ENCODE measurements at regions not wholly inside any gene's neighbourhood (a gene's known extent, or its start where the extent isn't known, plus 50 kb on each side); places are given as distances from the start of the nearest gene placed in this dataset.

DNA sequence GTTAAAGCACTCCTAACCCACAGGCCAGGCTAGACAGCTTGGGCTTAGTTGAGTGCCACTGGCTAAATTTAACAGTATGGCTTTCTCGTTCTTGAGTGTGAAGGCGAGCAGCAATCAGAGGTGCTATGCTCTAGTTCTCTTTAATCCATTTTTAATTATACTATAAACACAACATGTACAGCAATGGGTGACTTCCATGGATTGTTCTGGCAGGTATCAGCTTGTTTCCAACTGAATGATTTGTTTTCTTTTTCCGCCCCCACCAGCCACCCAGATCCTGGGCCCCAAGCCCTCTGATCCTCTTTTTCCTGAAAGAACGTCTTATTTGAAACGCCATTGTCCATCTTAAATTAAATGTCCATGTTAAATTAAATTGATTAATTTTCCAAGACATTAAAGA, 244.8 kb downstream of the IKZF2 start:
- POLR2A ChIA-PET (ENCODE audit: low non-redundant PET): no interaction called here

DNA sequence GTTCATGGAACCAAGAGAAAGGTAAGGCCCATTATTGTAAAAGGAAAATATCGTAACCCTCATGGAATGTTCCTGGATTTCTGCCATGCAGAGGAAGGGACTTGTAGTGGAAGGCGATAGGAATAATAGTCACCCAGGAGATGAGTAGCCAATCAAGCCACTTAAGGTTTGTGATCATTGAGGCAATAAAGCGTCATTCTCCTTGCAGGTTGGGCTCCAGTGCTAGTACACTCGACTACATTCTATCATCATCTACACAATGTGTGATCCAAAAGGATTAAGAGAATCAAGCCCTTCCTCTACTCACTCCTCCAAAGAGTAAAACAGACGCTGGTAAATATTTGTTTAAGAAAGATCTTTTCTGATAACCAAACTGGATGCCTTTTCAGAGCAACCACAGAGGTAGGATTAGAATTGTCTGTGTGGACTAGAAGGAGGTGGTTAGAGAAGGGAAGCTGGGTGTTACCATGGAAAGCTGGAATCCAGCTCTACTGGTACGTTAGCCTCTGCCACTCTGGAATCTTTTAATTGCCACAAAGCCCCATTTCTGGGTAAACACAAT, 245.7 kb downstream of the IKZF2 start:
- intact Hi-C loops (cut with micrococcal nuclease; ENCODE audit: unreplicated experiment): no loop called here
- H3K27me3 ChIP-seq (replicated peaks; ENCODE audit: insufficient read depth, low read depth, low read length, poor library complexity): no peaks in the 10 kb centered on the region
- H3K36me3 ChIP-seq (ENCODE audit: insufficient read depth, low read length, poor library complexity, severe bottlenecking): no peaks in the 10 kb centered on the region
- TF ChIP-seq, protein P1, sequence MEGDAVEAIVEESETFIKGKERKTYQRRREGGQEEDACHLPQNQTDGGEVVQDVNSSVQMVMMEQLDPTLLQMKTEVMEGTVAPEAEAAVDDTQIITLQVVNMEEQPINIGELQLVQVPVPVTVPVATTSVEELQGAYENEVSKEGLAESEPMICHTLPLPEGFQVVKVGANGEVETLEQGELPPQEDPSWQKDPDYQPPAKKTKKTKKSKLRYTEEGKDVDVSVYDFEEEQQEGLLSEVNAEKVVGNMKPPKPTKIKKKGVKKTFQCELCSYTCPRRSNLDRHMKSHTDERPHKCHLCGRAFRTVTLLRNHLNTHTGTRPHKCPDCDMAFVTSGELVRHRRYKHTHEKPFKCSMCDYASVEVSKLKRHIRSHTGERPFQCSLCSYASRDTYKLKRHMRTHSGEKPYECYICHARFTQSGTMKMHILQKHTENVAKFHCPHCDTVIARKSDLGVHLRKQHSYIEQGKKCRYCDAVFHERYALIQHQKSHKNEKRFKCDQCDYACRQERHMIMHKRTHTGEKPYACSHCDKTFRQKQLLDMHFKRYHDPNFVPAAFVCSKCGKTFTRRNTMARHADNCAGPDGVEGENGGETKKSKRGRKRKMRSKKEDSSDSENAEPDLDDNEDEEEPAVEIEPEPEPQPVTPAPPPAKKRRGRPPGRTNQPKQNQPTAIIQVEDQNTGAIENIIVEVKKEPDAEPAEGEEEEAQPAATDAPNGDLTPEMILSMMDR (conservative IDR thresholded peaks at IDR 0.05; ENCODE audit: low read depth, low read length): no peak
- no peak for TF ChIP-seq EZH2 (IDR thresholded peaks at IDR 0.05; ENCODE audit: borderline replicate concordance, low read depth, low read length, poor library complexity, severe bottlenecking)
- peak overlapping the region; percentile 73 for H3K27ac ChIP-seq (ENCODE audit: low read depth, low read length, poor library complexity, severe bottlenecking)
- H3K9me3 ChIP-seq (ENCODE audit: low read depth, low read length, poor library complexity, severe bottlenecking): no peaks in the 10 kb centered on the region
- ChIA-PET CTCF (interaction anchor here (0.7 kb wide), 1 partner anchor 247 kb away, joined by 4 read pairs; no protein-coding TSS in a partner anchor), POLR2A (ENCODE audit: low non-redundant PET) (no interaction called here)
- DNase-seq (ENCODE audit: low spot score): peak; percentile 35
- no peak overlapping the region for H3K4me3 ChIP-seq (ENCODE audit: low read depth, low read length, poor library complexity, severe bottlenecking)
- no TSS peak for BruUV-seq (replicated peaks)
- peaks cover 79% of the 10 kb centered on the region for H3K4me1 ChIP-seq (ENCODE audit: insufficient read depth, low read length, poor library complexity, severe bottlenecking)

More for the DNA sequence above, 244.8 kb downstream of the IKZF2 start:
- Histone ChIP-seq H3K4me1 (ENCODE audit: insufficient read depth, low read length, poor library complexity, severe bottlenecking) (peaks cover 79% of the 10 kb centered on the region), H3K36me3 (ENCODE audit: insufficient read depth, low read length, poor library complexity, severe bottlenecking) (no peaks in the 10 kb centered on the region), H3K4me3 (ENCODE audit: low read depth, low read length, poor library complexity, severe bottlenecking) (no peak overlapping the region), H3K27ac (ENCODE audit: low read depth, low read length, poor library complexity, severe bottlenecking) (peak overlapping the region; percentile 73), H3K9me3 (ENCODE audit: low read depth, low read length, poor library complexity, severe bottlenecking) (no peaks in the 10 kb centered on the region), H3K27me3 (replicated peaks; ENCODE audit: insufficient read depth, low read depth, low read length, poor library complexity) (no peaks in the 10 kb centered on the region)
- BruUV-seq (replicated peaks): no TSS peak
- TF ChIP-seq, protein P1 (conservative IDR thresholded peaks at IDR 0.05; ENCODE audit: low read depth, low read length): no peak
- TF ChIP-seq EZH2 (IDR thresholded peaks at IDR 0.05; ENCODE audit: borderline replicate concordance, low read depth, low read length, poor library complexity, severe bottlenecking): no peak
- DNase-seq (ENCODE audit: low spot score): no peak
- CTCF ChIA-PET: interaction anchor here (0.7 kb wide), 1 partner anchor 246 kb away, joined by 4 read pairs; no protein-coding TSS in a partner anchor
- intact Hi-C loops (cut with micrococcal nuclease; ENCODE audit: unreplicated experiment): no loop called here

DNA sequence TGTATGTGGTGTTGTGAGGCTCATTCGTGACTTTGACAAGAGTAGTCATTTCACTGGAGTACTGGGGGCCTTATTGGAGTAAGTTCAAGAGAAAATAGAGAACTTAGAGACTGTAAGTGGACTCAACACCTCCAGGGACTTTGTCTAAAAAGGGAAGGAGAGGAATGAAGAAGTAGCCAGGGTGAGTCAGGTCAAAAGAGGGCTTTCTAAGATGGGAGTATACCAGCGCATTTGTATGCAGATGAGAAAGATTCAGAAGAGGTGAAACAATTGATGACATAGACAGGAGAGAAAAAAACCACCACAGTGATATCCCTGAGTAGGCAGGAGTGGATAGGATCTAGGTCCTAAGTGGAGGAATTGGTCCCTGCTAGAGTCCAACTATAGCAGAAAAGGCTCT, 246.8 kb downstream of the IKZF2 start:
- Histone ChIP-seq H3K4me1 (ENCODE audit: insufficient read depth, low read length, poor library complexity, severe bottlenecking) (peaks cover 79% of the 10 kb centered on the region), H3K9me3 (ENCODE audit: low read depth, low read length, poor library complexity, severe bottlenecking) (no peaks in the 10 kb centered on the region), H3K36me3 (ENCODE audit: insufficient read depth, low read length, poor library complexity, severe bottlenecking) (no peaks in the 10 kb centered on the region), H3K27ac (ENCODE audit: low read depth, low read length, poor library complexity, severe bottlenecking) (peak overlapping the region; percentile 73), H3K4me3 (ENCODE audit: low read depth, low read length, poor library complexity, severe bottlenecking) (no peak overlapping the region), H3K27me3 (replicated peaks; ENCODE audit: insufficient read depth, low read depth, low read length, poor library complexity) (no peaks in the 10 kb centered on the region)
- no TSS peak for BruUV-seq (replicated peaks)
- intact Hi-C loops (cut with micrococcal nuclease; ENCODE audit: unreplicated experiment): loop anchor here (5.0 kb wide), 2 partner anchors 307 to 333 kb away; no protein-coding TSS in a partner anchor
- no peak for DNase-seq (ENCODE audit: low spot score)
- ChIA-PET CTCF (no interaction called here), POLR2A (ENCODE audit: low non-redundant PET) (no interaction called here)
- TF ChIP-seq, protein P1 (conservative IDR thresholded peaks at IDR 0.05; ENCODE audit: low read depth, low read length): no peak
- no peak for TF ChIP-seq EZH2 (IDR thresholded peaks at IDR 0.05; ENCODE audit: borderline replicate concordance, low read depth, low read length, poor library complexity, severe bottlenecking)

Measured in A673 (cell line).